Neural crest cell (in vitro differentiated cells): ENCODE measurements at regions not wholly inside any gene's neighbourhood (a gene's known extent, or its start where the extent isn't known, plus 50 kb on each side); places are given as distances from the start of the nearest gene placed in this dataset.

ENCODE experiments used
- DNase-seq: peaks from one replicate; pipeline ENCODE4 v3.0.0; 2021; ENCODE audit warnings: low read depth, mixed read lengths, low spot score
- H3K27ac Mint-ChIP-seq: one replicate; pipeline ENCODE4 v1.8.0; 2021; ENCODE audit warnings: mild to moderate bottlenecking, mixed read lengths; ENCODE audit not compliant: unreplicated experiment
- H3K27me3 Mint-ChIP-seq: 2 replicates; pipeline ENCODE4 v1.8.0; 2021; ENCODE audit warnings: low read depth, mild to moderate bottlenecking, mixed read lengths
- H3K36me3 Mint-ChIP-seq: 2 replicates; pipeline ENCODE4 v1.8.0; 2021; ENCODE audit warnings: low read depth, mild to moderate bottlenecking, mixed read lengths
- H3K4me1 Mint-ChIP-seq: 2 replicates; pipeline ENCODE4 v1.8.0; 2021; ENCODE audit warnings: mixed read lengths
- H3K4me3 Mint-ChIP-seq: one replicate; pipeline ENCODE4 v1.8.0; 2021; ENCODE audit warnings: mild to moderate bottlenecking, mixed read lengths
- H3K9me3 Mint-ChIP-seq: 2 replicates; pipeline ENCODE4 v1.8.0; 2021; ENCODE audit warnings: mixed read lengths
- CTCF ChIP-seq: fragments of 200-600 bp; sonication (generic); conservative IDR thresholded peaks from 2 replicates; pipeline ENCODE4 v1.5.0; 2021; ENCODE audit warnings: antibody characterized with exemption, mild to moderate bottlenecking

- Mint-ChIP-seq H3K36me3 (no peaks in the 10 kb centered on the region), H3K27me3 (no peaks in the 10 kb centered on the region), H3K27ac (no peak overlapping the region), H3K9me3 (peaks cover 2% of the 10 kb centered on the region), H3K4me3 (no peak overlapping the region), H3K4me1 (peaks cover 2% of the 10 kb centered on the region)
- TF ChIP-seq CTCF = no peak
- DNase-seq = no peak
Observed at GRCh38 chr1:168446081-168446480, 97.7 kb downstream of the XCL2 start.

GRCh38 chr1:168443899-168444298, 99.9 kb downstream of the XCL2 start:
- TF ChIP-seq CTCF = no peak
- Mint-ChIP-seq H3K27ac (no peak overlapping the region), H3K9me3 (no peaks in the 10 kb centered on the region), H3K4me1 (peaks cover 15% of the 10 kb centered on the region), H3K4me3 (no peak overlapping the region), H3K27me3 (peaks cover 4% of the 10 kb centered on the region), H3K36me3 (no peaks in the 10 kb centered on the region)
- no peak for DNase-seq

GRCh38 chr1:168443356-168443755, 100.4 kb downstream of the XCL2 start:
- peaks cover 4% of the 10 kb centered on the region for H3K27me3 Mint-ChIP-seq
- no peaks in the 10 kb centered on the region for H3K36me3 Mint-ChIP-seq
- H3K4me1 Mint-ChIP-seq = peaks cover 15% of the 10 kb centered on the region
- TF ChIP-seq CTCF = no peak
- no peaks in the 10 kb centered on the region for H3K9me3 Mint-ChIP-seq
- no peak overlapping the region for H3K4me3 Mint-ChIP-seq
- no peak for DNase-seq
- H3K27ac Mint-ChIP-seq = no peak overlapping the region

- peaks cover 15% of the 10 kb centered on the region for H3K4me1 Mint-ChIP-seq
- TF ChIP-seq CTCF = no peak
- H3K36me3 Mint-ChIP-seq = no peaks in the 10 kb centered on the region
- no peaks in the 10 kb centered on the region for H3K9me3 Mint-ChIP-seq
- no peak overlapping the region for H3K27ac Mint-ChIP-seq
- no peak overlapping the region for H3K4me3 Mint-ChIP-seq
- peaks cover 4% of the 10 kb centered on the region for H3K27me3 Mint-ChIP-seq
- no peak for DNase-seq
Observed at GRCh38 chr1:168442931-168443330, 100.9 kb downstream of the XCL2 start.

- Mint-ChIP-seq H3K27me3 (peaks cover 4% of the 10 kb centered on the region), H3K4me3 (no peak overlapping the region), H3K27ac (no peak overlapping the region), H3K9me3 (no peaks in the 10 kb centered on the region), H3K4me1 (peaks cover 15% of the 10 kb centered on the region), H3K36me3 (no peaks in the 10 kb centered on the region)
- DNase-seq = no peak
- TF ChIP-seq CTCF = no peak
Observed at GRCh38 chr1:168441745-168442144, 102.1 kb downstream of the XCL2 start.
